HG03060 (cell line): ENCODE measurements at regions not wholly inside any gene's neighbourhood (a gene's known extent, or its start where the extent isn't known, plus 50 kb on each side); places are given as distances from the start of the nearest gene placed in this dataset.
"Not testable (repeated sequence)": the region's sequence is repeated elsewhere in the genome, so short reads cannot be mapped to it uniquely, and the experiment has no call there.

Experiments
- ATAC-seq: cut with Tn5 transposase; IDR thresholded peaks from one replicate; pipeline ENCODE4 v1.9.1; 2021; ENCODE audit warnings: low read depth, moderate number of reproducible peaks; ENCODE audit not compliant: unreplicated experiment

DNA sequence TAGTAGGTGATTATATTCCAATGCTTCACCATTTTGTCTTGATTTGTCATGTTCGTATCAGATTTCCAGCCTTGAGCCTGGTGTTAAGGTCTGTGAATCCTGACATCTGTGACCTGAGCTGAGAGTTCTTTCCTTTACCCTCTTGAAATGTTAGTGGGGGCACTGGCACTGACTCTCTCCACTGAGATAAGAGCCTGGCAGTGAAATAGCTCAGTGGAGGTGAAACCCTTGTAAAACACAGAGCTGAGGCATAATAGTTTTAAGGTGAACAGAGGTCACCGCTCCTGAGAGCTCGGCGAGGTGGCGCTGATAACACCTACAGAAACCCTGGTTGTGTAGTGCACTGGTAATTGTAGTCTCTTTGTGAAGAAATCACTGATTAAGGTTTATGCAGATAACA lies 748.2 kb downstream of the DIAPH3 start:
- ATAC-seq: no peak

DNA sequence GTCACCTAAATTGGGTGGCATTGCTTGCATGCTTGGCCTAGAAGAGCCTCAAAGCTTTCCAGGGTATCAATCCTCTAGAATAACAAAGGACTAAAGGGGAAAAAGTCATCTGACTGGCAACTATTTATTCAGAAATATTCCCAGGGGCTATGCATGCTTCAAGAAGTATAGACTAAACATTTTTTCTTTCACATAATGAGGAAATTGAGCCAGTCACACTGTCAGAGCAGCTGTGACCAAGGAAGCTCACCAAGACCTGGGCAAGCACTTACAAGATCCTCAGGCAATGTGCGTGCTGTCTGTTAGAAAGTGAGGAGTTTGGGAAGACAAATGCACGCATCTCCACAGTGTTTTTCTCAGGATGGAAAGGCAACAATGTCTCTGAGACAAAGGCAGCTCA lies 747.2 kb downstream of the DIAPH3 start:
- ATAC-seq: no peak

GRCh38 chr13:59422646-59423045 lies 741.1 kb downstream of the DIAPH3 start:
- no peak for ATAC-seq

GRCh38 chr13:59423708-59424340 lies 739.9 kb downstream of the DIAPH3 start:
- no peak for ATAC-seq

DNA sequence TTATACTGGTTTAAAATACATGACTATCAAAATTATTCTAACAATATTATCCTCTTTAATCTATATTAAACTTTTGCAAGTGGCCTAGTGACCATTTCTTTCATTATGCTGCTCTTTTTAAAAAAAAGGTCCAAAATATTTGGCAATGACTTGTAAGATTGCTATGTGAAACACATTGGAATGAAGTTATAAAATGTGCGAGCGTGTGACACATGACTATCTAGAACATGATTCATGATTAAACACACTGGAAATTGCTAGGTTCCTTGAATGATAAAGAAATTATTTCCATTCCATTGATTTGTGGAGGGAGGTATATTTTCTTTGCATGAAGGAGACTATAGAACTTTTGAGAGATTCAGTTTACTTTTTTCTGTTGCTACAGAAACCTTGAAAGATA lies 739.1 kb downstream of the DIAPH3 start:
- ATAC-seq: no peak

DNA sequence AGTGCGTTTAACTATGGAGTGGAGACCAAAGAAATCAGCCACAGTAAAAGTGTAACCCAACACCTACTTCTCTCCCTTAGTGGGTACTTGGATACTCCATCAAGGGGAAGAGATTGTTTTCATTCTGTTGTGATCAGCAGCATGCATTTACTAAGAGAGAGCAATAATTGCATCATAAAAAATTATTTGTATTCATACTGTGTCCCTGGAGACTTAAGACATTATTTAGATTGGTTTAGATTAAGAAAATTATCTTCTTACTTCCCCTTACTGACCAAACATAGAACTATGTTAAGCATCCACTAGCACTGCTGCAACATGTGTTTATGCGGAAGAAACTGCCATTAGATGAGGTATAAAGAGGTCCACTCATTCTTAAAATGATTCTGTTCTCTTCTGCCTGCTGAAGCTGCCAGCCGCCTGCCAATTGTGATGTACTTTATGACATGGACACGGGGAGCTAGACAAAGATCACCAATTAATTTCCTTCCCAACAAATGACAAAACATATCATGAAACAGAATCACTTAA lies 738.5 kb downstream of the DIAPH3 start:
- ATAC-seq: no peak

DNA sequence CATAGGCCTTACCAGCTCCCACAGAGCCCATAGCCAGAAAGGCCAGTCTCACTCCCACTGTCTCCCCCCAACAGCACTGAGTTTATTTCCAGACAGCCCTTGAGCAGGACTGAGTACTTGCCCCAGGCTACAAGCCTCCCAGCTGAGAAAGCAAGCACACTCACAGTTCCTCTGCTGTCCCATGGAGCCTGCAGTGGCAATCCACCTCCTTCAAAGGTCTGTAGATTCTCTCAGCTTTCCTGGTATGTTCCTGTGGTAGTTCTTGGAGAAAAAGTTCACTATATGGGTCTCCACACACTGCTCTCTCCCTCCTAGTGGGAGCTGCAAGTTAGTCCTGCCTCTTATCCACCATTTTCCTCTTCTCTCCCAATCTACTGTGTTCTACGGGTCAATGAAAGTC lies 728.7 kb downstream of the DIAPH3 start:
- no peak for ATAC-seq

- ATAC-seq: no peak
Measured at GRCh38 chr13:59437544-59438301, 726.0 kb downstream of the DIAPH3 start.

- no peak for ATAC-seq
Measured at GRCh38 chr13:59439776-59440428, 723.8 kb downstream of the DIAPH3 start.

GRCh38 chr13:59441068-59441467 lies 722.7 kb downstream of the DIAPH3 start:
- ATAC-seq: not testable (repeated sequence)

DNA sequence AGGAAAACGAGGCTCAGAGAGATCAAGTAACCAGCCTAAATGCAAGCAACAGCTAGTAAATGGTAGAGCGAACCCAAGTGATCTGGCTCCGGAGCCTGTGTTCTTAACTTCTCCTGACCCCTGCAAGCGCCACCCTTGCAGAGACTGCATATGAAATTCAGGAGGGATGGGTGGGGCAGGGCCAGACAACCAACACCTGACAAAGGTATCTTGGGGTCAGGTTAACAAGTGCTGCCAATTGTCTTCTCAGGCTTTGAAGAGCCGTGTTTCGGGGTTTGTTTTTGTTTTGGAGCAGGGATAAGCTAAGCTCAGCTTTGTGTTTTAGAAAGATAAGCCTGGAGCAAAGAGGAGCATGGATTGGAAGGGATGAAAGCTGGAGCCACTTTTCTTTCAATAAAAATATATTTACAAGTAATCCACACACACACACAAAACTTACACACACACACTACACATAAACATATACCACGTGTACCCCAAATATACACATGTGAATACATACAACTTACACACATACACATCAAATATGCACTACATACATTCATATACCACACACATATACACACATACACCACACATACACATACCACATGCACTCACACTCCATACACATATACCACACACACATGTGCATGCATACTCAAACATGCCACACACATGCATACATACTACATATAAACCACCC lies 722.0 kb downstream of the DIAPH3 start:
- ATAC-seq: no peak

DNA sequence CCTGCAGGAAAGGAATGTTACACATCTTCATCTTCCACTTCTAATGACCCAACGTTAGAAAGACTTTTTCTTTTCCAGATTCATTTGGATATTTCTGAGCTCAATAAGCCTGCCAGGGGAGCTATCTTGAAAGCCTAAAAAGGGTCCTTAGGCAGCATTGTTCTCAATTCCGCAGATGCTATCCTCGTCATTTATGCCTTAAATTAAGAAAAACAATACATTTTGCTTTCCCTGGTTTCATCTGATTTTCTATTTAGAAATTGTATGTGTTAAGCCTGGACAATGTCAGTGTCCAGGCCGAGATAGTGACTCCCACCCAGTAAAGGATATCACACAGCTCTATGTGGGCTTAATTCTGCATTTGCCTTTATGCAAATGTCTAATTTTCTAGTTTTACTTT lies 721.3 kb downstream of the DIAPH3 start:
- ATAC-seq: no peak

DNA sequence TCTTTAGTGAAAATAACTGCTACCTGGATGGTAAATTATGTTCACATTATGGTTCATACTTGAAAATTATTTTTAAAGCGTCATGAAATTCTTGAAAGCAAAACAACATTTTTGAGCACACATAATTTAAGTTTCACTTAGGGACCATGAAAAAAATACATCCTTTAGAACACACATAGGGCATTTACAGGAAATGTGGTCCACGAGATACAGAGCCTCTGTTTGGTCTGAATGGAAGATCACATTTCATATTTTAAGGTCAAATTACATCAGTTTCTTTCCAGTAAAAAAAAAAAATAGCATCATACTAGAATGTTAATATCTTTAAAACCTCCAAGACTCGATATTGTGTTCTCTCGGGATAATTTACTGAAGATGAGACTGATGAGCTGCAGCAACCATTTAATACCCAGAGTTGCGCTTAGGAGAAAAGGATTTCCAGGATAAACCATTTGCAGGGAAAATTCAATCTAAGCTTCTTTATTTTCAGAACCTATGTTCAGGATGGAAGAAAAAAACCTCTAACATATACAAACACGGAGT lies 720.7 kb downstream of the DIAPH3 start:
- no peak for ATAC-seq

GRCh38 chr13:59444210-59444857 lies 719.4 kb downstream of the DIAPH3 start:
- ATAC-seq: no peak

- no peak for ATAC-seq
Measured at GRCh38 chr13:59445812-59446211, 717.9 kb downstream of the DIAPH3 start.

- ATAC-seq: no peak
Measured at GRCh38 chr13:59446391-59446790, 717.3 kb downstream of the DIAPH3 start.

GRCh38 chr13:59447031-59447430 lies 716.7 kb downstream of the DIAPH3 start:
- ATAC-seq: no peak

DNA sequence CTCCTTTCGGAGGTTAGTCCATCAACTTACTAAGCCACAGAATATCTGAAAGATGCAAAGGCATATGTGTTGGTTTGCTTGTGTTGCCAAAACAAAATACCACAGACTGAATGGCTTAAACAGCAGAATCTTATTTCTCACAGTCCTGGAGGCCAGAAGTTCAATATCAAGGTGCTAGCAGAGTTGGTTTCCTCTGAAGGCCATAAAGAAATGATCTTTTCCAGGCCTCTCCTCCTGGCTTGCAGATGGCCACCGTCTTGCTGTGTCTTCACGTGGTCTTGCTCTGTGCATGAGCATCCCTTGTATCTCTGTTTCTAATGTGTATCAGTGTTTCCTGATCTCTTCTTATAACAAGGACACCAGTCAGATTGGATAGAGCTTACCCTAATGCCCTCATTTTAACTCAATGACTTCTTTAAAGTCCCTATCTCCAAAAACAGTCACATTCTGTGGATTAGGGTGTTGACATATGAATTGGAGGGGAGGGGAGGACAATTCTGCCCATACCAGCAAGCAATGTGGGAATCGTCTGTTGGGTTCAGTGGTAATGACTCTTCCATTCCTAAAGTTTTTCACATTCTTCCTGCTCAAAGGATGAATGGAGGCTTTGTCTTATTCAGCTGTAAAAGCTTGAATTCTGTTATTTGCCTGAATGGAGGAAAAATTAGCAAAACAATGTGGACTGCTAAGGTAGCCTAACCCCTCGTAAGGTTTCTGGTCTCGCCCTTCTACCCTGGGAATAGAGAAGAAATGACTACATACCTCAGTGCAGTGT lies 715.7 kb downstream of the DIAPH3 start:
- no peak for ATAC-seq

GRCh38 chr13:59449750-59450149 lies 714.0 kb downstream of the DIAPH3 start:
- ATAC-seq: no peak
